GM13976 (cell line): ENCODE measurements at regions not wholly inside any gene's neighbourhood (a gene's known extent, or its start where the extent isn't known, plus 50 kb on each side); places are given as distances from the start of the nearest gene placed in this dataset.

ENCODE experiments used
- DNase-seq: peaks from one replicate; pipeline ENCODE4 v3.0.0; 2012; ENCODE audit warnings: low spot score
- CTCF ChIP-seq: IDR thresholded peaks from 2 replicates; pipeline ENCODE4 v1.5.1; 2012; ENCODE audit warnings: borderline replicate concordance, mild to moderate bottlenecking; ENCODE audit not compliant: insufficient read depth; ENCODE audit errors: extremely low read depth, missing control alignments, control extremely low read depth
- in situ Hi-C: fragments of 300-500 bp; cut with MboI; formaldehyde crosslinking; loops from one replicate; pipeline ENCODE4 v1.12.0; 2022; ENCODE audit warnings: low sequenced_read_pairs, mixed read lengths, inconsistent platforms; ENCODE audit not compliant: unreplicated experiment

DNA sequence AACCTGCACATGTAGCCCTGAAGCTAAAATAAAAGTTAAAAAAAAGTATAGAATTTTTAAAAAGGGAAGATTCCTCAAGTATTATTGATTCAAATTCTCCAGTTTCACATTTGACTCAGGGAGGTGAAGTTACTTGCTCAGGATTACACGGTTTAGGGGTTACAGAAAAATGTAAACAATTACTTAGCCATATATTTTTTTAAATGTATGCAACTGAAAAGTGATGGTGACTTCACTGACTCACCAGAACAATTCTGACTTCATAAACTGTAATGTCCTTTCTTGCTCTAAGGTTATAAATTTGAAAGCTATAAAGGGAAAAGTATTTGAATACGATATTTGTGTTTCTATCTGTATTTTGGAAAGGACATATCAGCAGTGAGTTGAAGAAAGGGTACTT lies 371.2 kb downstream of the SPRY1 start:
- DNase-seq, result no peak
- in situ Hi-C loops, result loop anchor here (25.0 kb wide), 1 partner anchor 494 kb away; no protein-coding TSS in a partner anchor

DNA sequence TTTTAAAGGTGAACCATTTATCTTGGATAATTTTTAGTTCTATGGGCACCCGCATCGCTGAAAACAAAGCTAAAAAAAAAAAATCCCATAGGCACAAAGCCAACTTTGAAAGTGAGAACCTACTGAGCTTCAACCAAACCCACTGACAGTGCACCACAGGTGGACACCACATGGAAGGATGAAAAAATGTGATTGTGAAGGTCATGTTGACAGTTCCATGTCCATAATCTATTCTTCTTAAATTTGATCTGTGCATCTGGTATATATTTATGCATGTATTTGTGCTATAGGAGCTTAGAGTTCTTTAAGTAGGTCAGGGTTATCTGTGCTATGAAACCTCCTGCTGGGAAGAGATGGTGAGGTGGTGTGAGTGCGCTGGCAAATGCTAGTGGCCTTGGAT lies 374.3 kb downstream of the SPRY1 start:
- in situ Hi-C loops, result loop anchor here (25.0 kb wide), 1 partner anchor 491 kb away; no protein-coding TSS in a partner anchor
- TF ChIP-seq CTCF, result no peak
- DNase-seq, result no peak

More for the DNA sequence above, 371.2 kb downstream of the SPRY1 start:
- no peak for TF ChIP-seq CTCF

DNA sequence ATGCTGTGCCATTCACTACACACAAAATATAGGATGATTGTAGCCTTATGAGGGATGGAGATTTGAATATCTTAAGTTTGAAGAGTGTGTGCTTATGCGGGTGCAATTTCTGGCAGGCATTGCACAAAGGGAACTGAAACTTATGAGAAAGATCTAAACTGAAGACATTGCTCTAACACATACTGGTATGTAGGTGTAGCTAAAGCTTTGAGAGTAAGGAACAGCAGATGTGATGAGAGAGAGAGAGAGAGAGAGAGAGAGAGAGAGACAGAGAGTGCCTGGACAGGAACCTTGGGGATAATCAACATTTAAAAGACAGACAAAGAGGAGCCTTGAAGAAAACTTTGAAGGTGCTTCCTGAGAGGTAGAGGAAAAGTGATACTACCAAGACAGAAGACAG lies 379.7 kb downstream of the SPRY1 start:
- in situ Hi-C loops, result no loop called here
- DNase-seq, result peak; percentile 25
- TF ChIP-seq CTCF, result peak; percentile 13

GRCh38 chr4:123777373-123777772 lies 380.8 kb downstream of the SPRY1 start:
- in situ Hi-C loops, result no loop called here
- no peak for DNase-seq
- TF ChIP-seq CTCF, result no peak

- no peak for DNase-seq
- in situ Hi-C loops, result no loop called here
- TF ChIP-seq CTCF, result no peak
Measured at GRCh38 chr4:123783151-123783790, 386.7 kb downstream of the SPRY1 start.

DNA sequence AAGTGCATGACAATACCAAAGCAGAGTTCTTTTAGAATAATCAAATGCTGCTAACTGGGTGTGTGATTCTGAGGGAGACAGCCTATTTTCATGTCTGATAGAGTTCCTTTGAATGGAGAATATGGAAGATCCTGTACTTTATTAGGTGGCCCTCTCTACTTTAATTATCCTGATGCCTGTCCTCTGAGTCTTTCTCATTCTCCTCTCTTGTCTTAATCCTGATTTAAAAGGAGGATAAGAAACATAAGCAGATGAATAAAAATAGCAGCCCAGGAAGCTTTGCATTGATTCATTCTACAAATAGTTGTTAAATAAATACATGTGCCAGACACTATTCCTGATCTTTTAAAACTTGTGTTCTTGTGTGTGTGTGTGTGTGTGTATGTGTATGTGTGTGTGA lies 387.3 kb downstream of the SPRY1 start:
- no peak for TF ChIP-seq CTCF
- DNase-seq, result no peak
- in situ Hi-C loops, result no loop called here
